ENCODE measurements at regions not wholly inside any gene's neighbourhood (a gene's known extent, or its start where the extent isn't known, plus 50 kb on each side); places are given as distances from the start of the nearest gene placed in this dataset.
"Not testable (repeated sequence)": the region's sequence is repeated elsewhere in the genome, so short reads cannot be mapped to it uniquely, and the experiment has no call there.

- no peaks in the 10 kb centered on the region for H3K4me1 ChIP-seq (replicated peaks)
- 6% methylated on average over 4 of the region's 4 CpGs for WGBS
- H3K27ac ChIP-seq: no peak overlapping the region
- no peaks in the 10 kb centered on the region for H3K9me3 ChIP-seq
- TF ChIP-seq POLR2A (IDR thresholded peaks at IDR 0.05): no peak
- TF ChIP-seq POLR2AphosphoS5 (IDR thresholded peaks at IDR 0.05): no peak
- TF ChIP-seq CTCF (IDR thresholded peaks at IDR 0.05): no peak
- H3K4me3 ChIP-seq: no peak overlapping the region
- no peak for DNase-seq (ENCODE audit: low spot score)
- no peaks in the 10 kb centered on the region for H3K27me3 ChIP-seq (replicated peaks; ENCODE audit: insufficient read depth)
- no peaks in the 10 kb centered on the region for H3K36me3 ChIP-seq
- intact Hi-C loops (cut with DNase I): no loop called here
Observed at GRCh38 chr11:135008001-135008405, 596.0 kb upstream of the B3GAT1 start.

GRCh38 chr11:135006800-135007199 lies 594.8 kb upstream of the B3GAT1 start:
- intact Hi-C loops (cut with DNase I): no loop called here
- Histone ChIP-seq H3K27ac (no peak overlapping the region), H3K27me3 (replicated peaks; ENCODE audit: insufficient read depth) (no peaks in the 10 kb centered on the region), H3K4me1 (replicated peaks) (no peaks in the 10 kb centered on the region), H3K36me3 (no peaks in the 10 kb centered on the region), H3K9me3 (no peaks in the 10 kb centered on the region), H3K4me3 (no peak overlapping the region)
- 72% methylated on average over 4 of the region's 4 CpGs for WGBS
- DNase-seq (ENCODE audit: low spot score): no peak
- TF ChIP-seq POLR2AphosphoS5 (IDR thresholded peaks at IDR 0.05) (no peak), POLR2A (IDR thresholded peaks at IDR 0.05) (no peak), CTCF (IDR thresholded peaks at IDR 0.05) (no peak)

GRCh38 chr11:135004495-135004894 lies 592.5 kb upstream of the B3GAT1 start:
- intact Hi-C loops (cut with DNase I): no loop called here
- TF ChIP-seq CTCF (IDR thresholded peaks at IDR 0.05) (no peak), POLR2AphosphoS5 (IDR thresholded peaks at IDR 0.05) (no peak), POLR2A (IDR thresholded peaks at IDR 0.05) (no peak)
- no peak overlapping the region for H3K4me3 ChIP-seq
- H3K27me3 ChIP-seq (replicated peaks; ENCODE audit: insufficient read depth): no peaks in the 10 kb centered on the region
- no peak overlapping the region for H3K27ac ChIP-seq
- H3K36me3 ChIP-seq: no peaks in the 10 kb centered on the region
- DNase-seq (ENCODE audit: low spot score): no peak
- no peaks in the 10 kb centered on the region for H3K9me3 ChIP-seq
- 28% methylated on average over 5 of the region's 5 CpGs for WGBS
- no peaks in the 10 kb centered on the region for H3K4me1 ChIP-seq (replicated peaks)

GRCh38 chr11:135002236-135002635 lies 590.2 kb upstream of the B3GAT1 start:
- Histone ChIP-seq H3K27ac (no peak overlapping the region), H3K9me3 (no peaks in the 10 kb centered on the region), H3K4me3 (no peak overlapping the region), H3K4me1 (replicated peaks) (no peaks in the 10 kb centered on the region), H3K27me3 (replicated peaks; ENCODE audit: insufficient read depth) (no peaks in the 10 kb centered on the region), H3K36me3 (no peaks in the 10 kb centered on the region)
- TF ChIP-seq POLR2AphosphoS5 (IDR thresholded peaks at IDR 0.05) (no peak), CTCF (IDR thresholded peaks at IDR 0.05) (no peak)
- intact Hi-C loops (cut with DNase I): no loop called here
- no peak for DNase-seq (ENCODE audit: low spot score)

GRCh38 chr11:135001581-135001980 lies 589.5 kb upstream of the B3GAT1 start:
- no peaks in the 10 kb centered on the region for H3K36me3 ChIP-seq
- intact Hi-C loops (cut with DNase I): no loop called here
- H3K4me3 ChIP-seq: no peak overlapping the region
- H3K27ac ChIP-seq: no peak overlapping the region
- H3K9me3 ChIP-seq: no peaks in the 10 kb centered on the region
- no peaks in the 10 kb centered on the region for H3K4me1 ChIP-seq (replicated peaks)
- DNase-seq (ENCODE audit: low spot score): no peak
- TF ChIP-seq CTCF (IDR thresholded peaks at IDR 0.05) (no peak), POLR2A (IDR thresholded peaks at IDR 0.05) (no peak), POLR2AphosphoS5 (IDR thresholded peaks at IDR 0.05) (no peak)
- 91% methylated on average over 2 of the region's 2 CpGs for WGBS
- no peaks in the 10 kb centered on the region for H3K27me3 ChIP-seq (replicated peaks; ENCODE audit: insufficient read depth)

- DNase-seq (ENCODE audit: low spot score); H3K36me3 ChIP-seq; H3K9me3 ChIP-seq; H3K4me3 ChIP-seq; intact Hi-C loops (cut with DNase I); H3K27me3 ChIP-seq (replicated peaks; ENCODE audit: insufficient read depth); H3K27ac ChIP-seq; H3K4me1 ChIP-seq (replicated peaks): not testable (repeated sequence)
- WGBS: 62% methylated on average over 5 of the region's 5 CpGs
Observed at GRCh38 chr11:135001065-135001464, 589.0 kb upstream of the B3GAT1 start.

Data from prostate gland (tissue), 2 donors.